Liver (tissue), 8 donors: ENCODE measurements at regions not wholly inside any gene's neighbourhood (a gene's known extent, or its start where the extent isn't known, plus 50 kb on each side); places are given as distances from the start of the nearest gene placed in this dataset.

Experiments
- DNase-seq: peaks from one replicate; pipeline ENCODE4 v3.0.0-alpha.2; 2017; ENCODE audit warnings: low spot score
- H3K27ac ChIP-seq, 2 donors: one replicate each; pipeline ENCODE4 v1.7.0; 2013; ENCODE audit warnings: inconsistent platforms in 2 of 2, low read length in 2 of 2, control low read depth in 1 of 2, low read depth in 1 of 2, mild to moderate bottlenecking in 1 of 2
- H3K27me3 ChIP-seq, 4 donors: one replicate each; pipeline versions ENCODE4 v1.6.1 to v1.7.0; 2013; ENCODE audit warnings: low read length in 3 of 4, inconsistent platforms in 1 of 4, mild to moderate bottlenecking in 1 of 4, moderate library complexity in 1 of 4; ENCODE audit not compliant: control insufficient read depth in 4 of 4, insufficient read depth in 4 of 4
- H3K36me3 ChIP-seq, 4 donors: one replicate each; pipeline versions ENCODE4 v1.6.1 to v1.7.0; 2013; ENCODE audit warnings: low read length in 3 of 4, mild to moderate bottlenecking in 3 of 4, low read depth in 1 of 4, moderate library complexity in 1 of 4; ENCODE audit not compliant: control insufficient read depth in 4 of 4, insufficient read depth in 3 of 4
- H3K4me1 ChIP-seq, 4 donors: one replicate each; pipeline versions ENCODE4 v1.6.1 to v1.7.0; 2013; ENCODE audit warnings: low read length in 3 of 4, mild to moderate bottlenecking in 3 of 4, moderate library complexity in 1 of 4; ENCODE audit not compliant: control insufficient read depth in 4 of 4, insufficient read depth in 4 of 4
- H3K4me3 ChIP-seq, 3 donors: one replicate each; pipeline versions ENCODE4 v1.6.1 to v1.7.0; 2013; ENCODE audit warnings: low read length in 3 of 3, control low read depth in 1 of 3, low read depth in 1 of 3, mild to moderate bottlenecking in 1 of 3
- H3K9ac ChIP-seq, 2 donors: one replicate each; pipeline ENCODE4 v1.7.0; 2013; ENCODE audit warnings: low read length in 2 of 2, mild to moderate bottlenecking in 2 of 2, moderate library complexity in 2 of 2, control low read depth in 1 of 2, low read depth in 1 of 2
- H3K9me3 ChIP-seq, 4 donors: one replicate each; pipeline versions ENCODE4 v1.6.1 to v1.7.0; 2013; ENCODE audit warnings: low read length in 3 of 4; ENCODE audit not compliant: control insufficient read depth in 4 of 4
- ATF3 ChIP-seq: IDR thresholded peaks from 2 replicates; pipeline ENCODE4 v1.6.1; 2016; ENCODE audit warnings: antibody characterized with exemption
- CTCF ChIP-seq: fragments of 150-350 bp; IDR thresholded peaks from 2 replicates; pipeline ENCODE4 v1.5.1; 2017; ENCODE audit warnings: improper control_type of control experiment, low read depth, low read length; ENCODE audit not compliant: missing input control
- EGR1 ChIP-seq, 2 donors: IDR thresholded peaks; 2 replicates each; pipeline ENCODE4 v1.6.1; 2016 to 2018; ENCODE audit warnings: antibody characterized with exemption in 2 of 2, low read depth in 2 of 2
- FOXA1 ChIP-seq: IDR thresholded peaks from 2 replicates; pipeline ENCODE4 v1.6.1; 2016; ENCODE audit warnings: antibody characterized with exemption
- FOXA2 ChIP-seq: IDR thresholded peaks from 2 replicates; pipeline ENCODE4 v1.6.1; 2016; ENCODE audit warnings: antibody characterized with exemption
- GABPA ChIP-seq, 2 donors: IDR thresholded peaks in 1 of 2; conservative IDR thresholded peaks in 1 of 2; 2 replicates each; pipeline ENCODE4 v1.6.1; 2016; ENCODE audit warnings: antibody characterized with exemption in 2 of 2, mild to moderate bottlenecking in 1 of 2, moderate library complexity in 1 of 2
- HNF4A ChIP-seq, 2 donors: conservative IDR thresholded peaks; 2 replicates each; pipeline ENCODE4 v1.6.1; 2016; ENCODE audit warnings: antibody characterized with exemption in 2 of 2, mild to moderate bottlenecking in 2 of 2
- HNF4G ChIP-seq: IDR thresholded peaks from 2 replicates; pipeline ENCODE4 v1.6.1; 2016; ENCODE audit warnings: antibody characterized with exemption
- MAX ChIP-seq: IDR thresholded peaks from 2 replicates; pipeline ENCODE4 v1.6.1; 2016; ENCODE audit warnings: antibody characterized with exemption
- NR2F2 ChIP-seq: IDR thresholded peaks from 2 replicates; pipeline ENCODE4 v1.6.1; 2016; ENCODE audit warnings: antibody characterized with exemption
- RAD21 ChIP-seq, 2 donors: IDR thresholded peaks; 2 replicates each; pipeline ENCODE4 v1.6.1; 2016; ENCODE audit warnings: antibody characterized with exemption in 2 of 2, mild to moderate bottlenecking in 2 of 2
- REST ChIP-seq: IDR thresholded peaks from 2 replicates; pipeline ENCODE4 v1.6.1; 2016; ENCODE audit warnings: antibody characterized with exemption, mild to moderate bottlenecking
- RXRA ChIP-seq, 2 donors: IDR thresholded peaks; 2 replicates each; pipeline ENCODE4 v1.6.1; 2017 to 2018; ENCODE audit warnings: antibody characterized with exemption in 2 of 2, mild to moderate bottlenecking in 1 of 2
- SP1 ChIP-seq: IDR thresholded peaks from 2 replicates; pipeline ENCODE4 v1.6.1; 2018; ENCODE audit warnings: antibody characterized with exemption, mild to moderate bottlenecking
- TAF1 ChIP-seq: conservative IDR thresholded peaks from 2 replicates; pipeline ENCODE4 v1.6.1; 2016; ENCODE audit warnings: antibody characterized with exemption, mild to moderate bottlenecking
- YY1 ChIP-seq: IDR thresholded peaks from 2 replicates; pipeline ENCODE4 v1.6.1; 2016; ENCODE audit warnings: antibody characterized with exemption, mild to moderate bottlenecking
- WGBS: extraction: QIAGEN DNeasy Blood & Tissue Kit; methylation state at CpG from one replicate; pipeline ENCODE4 v1.1.7; 2013; 5-methylcytosine and 5-hydroxymethylcytosine counted together
- donor health status: healthy.
- donor health status: healthy.
- donor health status: healthy.
- donor health status: healthy.
- donor health status: healthy.

DNA sequence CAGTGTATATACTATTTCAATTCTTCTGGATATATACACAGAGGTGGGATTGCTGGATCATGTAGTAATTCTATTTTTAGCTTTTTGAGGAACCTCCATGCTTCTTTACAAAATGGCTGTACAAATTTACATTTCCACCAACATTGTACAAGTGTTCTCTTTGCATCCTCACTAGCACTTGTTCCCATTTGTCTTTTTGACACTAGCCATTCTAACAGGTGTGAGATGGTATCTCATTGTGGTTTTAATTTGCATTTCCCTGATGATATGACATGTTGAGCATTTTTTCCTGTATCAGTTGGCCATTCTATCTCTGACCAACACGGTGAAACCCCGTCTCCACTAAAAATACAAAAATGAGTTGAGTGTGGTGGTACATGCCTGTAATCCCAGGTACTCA is 68.1 kb upstream of the PMEPA1 start (continued):
- no peak for TF ChIP-seq CTCF

- no peak for DNase-seq
- TF ChIP-seq RAD21 (IDR thresholded peaks at IDR 0.05) (no peak), CTCF (no peak), RXRA (IDR thresholded peaks at IDR 0.05) (no peak), EGR1 (IDR thresholded peaks at IDR 0.05; ENCODE audit: low read depth in 2 of 2) (no peak), MAX (no peak), FOXA2 (no peak), FOXA1 (no peak), TAF1 (no peak), SP1 (no peak)
- H3K9ac ChIP-seq, result no peak overlapping the region
- no peaks in the 10 kb centered on the region for H3K4me1 ChIP-seq
- peaks cover 0 to 6% (median 0%) of the 10 kb centered on the region in 4 donors for H3K27me3 ChIP-seq
- H3K36me3 ChIP-seq, result no peaks in the 10 kb centered on the region
- no peak overlapping the region for H3K27ac ChIP-seq
- H3K9me3 ChIP-seq, result no peaks in the 10 kb centered on the region
- WGBS, result 79% methylated on average over 5 of the region's 5 CpGs
- no peak overlapping the region for H3K4me3 ChIP-seq
These were observed 65.1 kb upstream of the PMEPA1 start for GRCh38 chr20:57774951-57775350.

DNA sequence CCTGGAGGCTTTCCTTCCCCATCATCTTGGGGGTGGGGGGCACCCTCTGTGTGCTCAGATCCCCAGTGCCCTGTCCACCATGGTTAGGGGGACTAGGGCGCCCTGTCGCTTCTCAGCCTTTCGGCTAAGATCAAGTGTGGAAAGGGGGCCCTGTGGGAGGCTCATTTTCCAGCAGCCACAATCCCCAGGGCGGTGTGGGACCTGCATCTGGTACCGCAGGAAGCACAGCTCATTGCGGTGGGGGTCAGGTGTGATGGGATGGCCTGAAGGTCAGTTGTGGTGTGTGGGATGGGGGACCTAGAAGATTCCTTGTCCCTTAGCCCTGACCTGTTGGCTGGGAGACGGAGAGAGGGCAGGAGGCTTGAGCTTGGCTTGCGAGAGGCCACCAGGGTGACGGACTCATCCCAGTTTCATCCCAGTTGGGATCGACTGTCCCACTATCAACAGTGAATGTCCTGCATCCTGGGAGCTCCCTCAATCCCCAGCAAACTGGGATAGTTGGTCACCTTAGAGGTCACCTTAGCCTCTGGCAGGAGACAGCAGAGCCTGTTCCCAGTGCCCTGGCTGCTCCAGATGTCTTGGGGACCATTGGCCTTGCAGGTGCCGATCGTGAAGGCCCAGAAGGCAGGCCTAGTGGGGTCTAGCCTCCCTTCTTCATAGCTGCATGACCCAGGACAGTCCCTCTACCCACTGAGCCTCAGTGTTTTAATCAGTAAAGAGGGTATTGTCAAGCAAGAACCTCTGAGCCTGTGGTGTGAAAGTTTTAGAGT is 64.5 kb upstream of the PMEPA1 start:
- no peak overlapping the region for H3K4me3 ChIP-seq
- no peaks in the 10 kb centered on the region for H3K36me3 ChIP-seq
- H3K9ac ChIP-seq, result no peak overlapping the region
- no peak for DNase-seq
- no peaks in the 10 kb centered on the region for H3K9me3 ChIP-seq
- no peak overlapping the region for H3K27ac ChIP-seq
- TF ChIP-seq NR2F2 (no peak), HNF4A (conservative IDR thresholded peaks at IDR 0.05) (no peak), GABPA (IDR thresholded peaks at IDR 0.05 in 1 of 2, conservative IDR thresholded peaks at IDR 0.05 in 1 of 2) (no peak), YY1 (no peak), ATF3 (no peak), RAD21 (IDR thresholded peaks at IDR 0.05) (no peak), FOXA1 (no peak), CTCF (no peak), REST (no peak), HNF4G (no peak), MAX (no peak)
- no peaks in the 10 kb centered on the region for H3K4me1 ChIP-seq
- 82% methylated on average over 12 of the region's 12 CpGs for WGBS
- H3K27me3 ChIP-seq, result peaks cover 0 to 5% (median 0%) of the 10 kb centered on the region in 4 donors
